A549 (cell line): ENCODE measurements at regions not wholly inside any gene's neighbourhood (a gene's known extent, or its start where the extent isn't known, plus 50 kb on each side); places are given as distances from the start of the nearest gene placed in this dataset.

ENCODE experiments used
- ATAC-seq, 2 experiments: fragments of 200-7000 bp in 1 of 2; fragments of >200 bp in 1 of 2; cut with Nextera tagmentation in 1 of 2; cut with Tn5 transposase in 1 of 2; 3 replicates each; pipeline versions ENCODE4 v1.8.0 to v1.9.1; 2018 to 2020; ENCODE audit warnings: mild to moderate bottlenecking in 1 of 2, moderate library complexity in 1 of 2
- CTCF ChIA-PET: fragments of 300-600 bp; sonication (Branson Sonifier 250); formaldehyde crosslinking; extraction: SDS; loops from one replicate; lab custom pipeline; 2021; ENCODE audit warnings: antibody characterized with exemption, inconsistent platforms; lab: Yijun Ruan, JAX
- POLR2A ChIA-PET: fragments of 350-600 bp; formaldehyde crosslinking; extraction: SDS; loops from one replicate; lab custom pipeline; 2021; ENCODE audit warnings: antibody characterized with exemption, inconsistent platforms; lab: Yijun Ruan, JAX
- DNase-seq, 2 experiments: peaks; one replicate each; pipeline versions ENCODE4 v3.0.0 to v3.0.0-alpha.2; 2011 to 2016; ENCODE audit warnings: low read depth in 1 of 2, low spot score in 1 of 2
- FAIRE-seq: peaks from 2 replicates; lab custom pipeline; 2011; peaks lifted over from hg19 to GRCh38; lab: Jason Lieb, UNC
- H3K27ac ChIP-seq, 2 experiments: fragments of >200 bp; sonication (Bioruptor Twin); formaldehyde crosslinking; 3 replicates each; pipeline ENCODE4 v1.5.1; 2016 to 2017
- H3K4me1 ChIP-seq: fragments of >200 bp; sonication (Bioruptor Twin); formaldehyde crosslinking; 3 replicates; pipeline ENCODE4 v1.6.1; 2016
- H3K4me2 ChIP-seq: fragments of >200 bp; sonication (Bioruptor Twin); formaldehyde crosslinking; 3 replicates; pipeline ENCODE4 v1.6.1; 2016
- H3K4me3 ChIP-seq: fragments of >200 bp; sonication (Bioruptor Twin); formaldehyde crosslinking; 3 replicates; pipeline ENCODE4 v1.5.1; 2016
- H3K9me3 ChIP-seq: fragments of >200 bp; sonication (Bioruptor Twin); formaldehyde crosslinking; 3 replicates; pipeline ENCODE4 v1.6.1; 2016
- BHLHE40 ChIP-seq: IDR thresholded peaks from 2 replicates; pipeline ENCODE4 v1.6.1; 2012; ENCODE audit warnings: low read depth, low read length, inconsistent platforms
- CBX8 ChIP-seq: fragments of 200-600 bp; sonication (generic); IDR thresholded peaks from 2 replicates; pipeline ENCODE4 v1.6.1; 2016
- CHD2 ChIP-seq: fragments of 150-350 bp; IDR thresholded peaks from 2 replicates; pipeline ENCODE4 v1.6.1; 2014; ENCODE audit warnings: low read length; ENCODE audit not compliant: partially characterized antibody
- CHD4 ChIP-seq: fragments of 200-600 bp; sonication (generic); IDR thresholded peaks from 2 replicates; pipeline ENCODE4 v1.6.1; 2016; ENCODE audit warnings: antibody characterized with exemption, mild to moderate bottlenecking, borderline replicate concordance
- EHMT2 ChIP-seq: fragments of 200-600 bp; sonication (generic); IDR thresholded peaks from 2 replicates; pipeline ENCODE4 v1.6.1; 2016; ENCODE audit warnings: antibody characterized with exemption, low read depth, mild to moderate bottlenecking, moderate library complexity
- ESRRA ChIP-seq: fragments of 150-350 bp; IDR thresholded peaks from 2 replicates; pipeline ENCODE4 v1.6.1; 2014; ENCODE audit warnings: mild to moderate bottlenecking, low read length, borderline replicate concordance
- FOXS1 ChIP-seq: fragments of 250-450 bp; sonication (Bioruptor Pico); IDR thresholded peaks from 2 replicates; pipeline ENCODE4 v1.5.0; 2020; ENCODE audit warnings: mild to moderate bottlenecking, moderate library complexity
- GATA3 ChIP-seq: IDR thresholded peaks from 2 replicates; pipeline ENCODE4 v1.6.1; 2012; ENCODE audit warnings: borderline replicate concordance
- HOXA7 ChIP-seq: fragments of 250-450 bp; sonication (Bioruptor Pico); IDR thresholded peaks from 2 replicates; pipeline ENCODE4 v1.5.0; 2020; ENCODE audit warnings: mild to moderate bottlenecking, moderate library complexity
- HOXB13 ChIP-seq: fragments of 250-450 bp; sonication (Bioruptor Pico); IDR thresholded peaks from 2 replicates; pipeline ENCODE4 v1.5.0; 2020; ENCODE audit warnings: low read depth, mild to moderate bottlenecking, moderate library complexity
- JUNB ChIP-seq: fragments of >200 bp; sonication (Bioruptor Twin); formaldehyde crosslinking; IDR thresholded peaks from 2 replicates; pipeline ENCODE4 v1.6.1; 2016
- KDM1A ChIP-seq: fragments of 200-600 bp; sonication (generic); IDR thresholded peaks from 2 replicates; pipeline ENCODE4 v1.6.1; 2016; ENCODE audit warnings: low read depth, mild to moderate bottlenecking
- MAFK ChIP-seq: fragments of 450-650 bp; IDR thresholded peaks from 2 replicates; pipeline ENCODE4 v1.6.1; 2014; ENCODE audit not compliant: partially characterized antibody
- PHF8 ChIP-seq: fragments of 200-600 bp; sonication (generic); IDR thresholded peaks from 2 replicates; pipeline ENCODE4 v1.6.1; 2016; ENCODE audit warnings: low read depth, mild to moderate bottlenecking, antibody characterized with exemption, moderate library complexity, borderline replicate concordance
- RAD21 ChIP-seq, 2 experiments: fragments of >200 bp in 1 of 2; sonication (Bioruptor Twin) in 1 of 2; formaldehyde crosslinking in 1 of 2; IDR thresholded peaks in 1 of 2; conservative IDR thresholded peaks in 1 of 2; 2 replicates in 1 of 2; 3 replicates in 1 of 2; pipeline ENCODE4 v1.6.1; 2012 to 2018; ENCODE audit warnings: inconsistent platforms in 1 of 2
- RCOR1 ChIP-seq: fragments of 150-350 bp; IDR thresholded peaks from 2 replicates; pipeline ENCODE4 v1.6.1; 2014; ENCODE audit warnings: antibody characterized with exemption, low read length, low read depth
- RFX5 ChIP-seq: fragments of 450-650 bp; IDR thresholded peaks from 2 replicates; pipeline ENCODE4 v1.7.1; 2014; ENCODE audit warnings: antibody characterized with exemption, mild to moderate bottlenecking, moderate library complexity
- TFCP2L1 ChIP-seq: fragments of 250-450 bp; sonication (Bioruptor Pico); IDR thresholded peaks from 2 replicates; pipeline ENCODE4 v1.5.0; 2021; ENCODE audit warnings: mild to moderate bottlenecking
- ZC3H11A ChIP-seq: fragments of 450-650 bp; IDR thresholded peaks from 2 replicates; pipeline ENCODE4 v1.6.1; 2014; ENCODE audit warnings: antibody characterized with exemption, mild to moderate bottlenecking
- ZFP36 ChIP-seq: fragments of 450-650 bp; IDR thresholded peaks from 2 replicates; pipeline ENCODE4 v1.6.1; 2014; ENCODE audit warnings: borderline replicate concordance; ENCODE audit not compliant: partially characterized antibody
- ZSCAN20 ChIP-seq: fragments of 250-450 bp; sonication (Bioruptor Pico); IDR thresholded peaks from 2 replicates; pipeline ENCODE4 v1.8.0; 2022; ENCODE audit warnings: mild to moderate bottlenecking, moderate library complexity
- WGBS: methylation state at CpG from one replicate; pipeline ENCODE4 v1.1.6; 2017; ENCODE audit errors: missing lambda C conversion rate; 5-methylcytosine and 5-hydroxymethylcytosine counted together
- TF ChIP-seq, protein P1 (sequence below): fragments of 450-650 bp; IDR thresholded peaks from 2 replicates; pipeline ENCODE4 v1.6.1; 2014; ENCODE audit warnings: antibody characterized with exemption
- TF ChIP-seq, protein P2 (sequence below): IDR thresholded peaks from 2 replicates; pipeline ENCODE4 v1.6.1; 2012
- TF ChIP-seq, protein P3 (sequence below): IDR thresholded peaks from 2 replicates; pipeline ENCODE4 v1.6.1; 2012; ENCODE audit warnings: low read depth, borderline replicate concordance
- TF ChIP-seq, protein P4 (sequence below): fragments of >200 bp; sonication (Bioruptor Twin); formaldehyde crosslinking; IDR thresholded peaks from 3 replicates; pipeline ENCODE4 v1.5.1; 2016
- TF ChIP-seq, protein P5 (sequence below): fragments of 250-450 bp; sonication (Bioruptor Pico); IDR thresholded peaks from 2 replicates; pipeline ENCODE4 v1.5.0; 2021; ENCODE audit warnings: mild to moderate bottlenecking, moderate library complexity, borderline replicate concordance
- TF ChIP-seq, protein P6 (sequence below): IDR thresholded peaks from 2 replicates; pipeline ENCODE4 v1.6.1; 2012

DNA sequence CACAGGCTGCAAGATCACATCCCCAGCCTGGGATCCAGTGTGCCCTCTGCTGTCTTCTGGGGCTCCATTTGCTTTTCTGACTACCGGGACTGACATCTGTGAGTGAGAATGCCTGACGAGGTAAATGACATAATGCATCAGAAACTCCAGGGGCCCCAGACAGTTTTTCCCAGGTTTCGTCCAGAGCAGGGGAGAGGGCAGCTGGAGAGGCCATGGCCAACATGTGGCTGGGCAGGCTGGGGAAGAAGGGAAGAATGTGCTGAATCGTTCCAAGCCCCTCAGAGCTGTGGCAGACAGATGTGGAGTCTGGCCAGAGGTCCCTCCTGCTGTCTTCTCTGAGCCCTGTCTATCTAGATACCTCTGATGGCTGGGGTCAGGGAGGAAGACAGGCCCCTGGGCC, 163.9 kb downstream of the TRIM29 start:
- whole genome bisulfite sequencing, result 0% methylated on average over 1 of the region's 4 CpGs
- no peak overlapping the region for H3K27ac ChIP-seq
- TF ChIP-seq FOXS1 (CRISPR knock-in tag) (no peak), HOXA7 (CRISPR knock-in tag) (no peak), GATA3 (no peak), CHD4 (no peak), EHMT2 (no peak), ESRRA (no peak), TFCP2L1 (CRISPR knock-in tag) (no peak), MAFK (no peak), CBX8 (no peak)
- TF ChIP-seq, protein P1, sequence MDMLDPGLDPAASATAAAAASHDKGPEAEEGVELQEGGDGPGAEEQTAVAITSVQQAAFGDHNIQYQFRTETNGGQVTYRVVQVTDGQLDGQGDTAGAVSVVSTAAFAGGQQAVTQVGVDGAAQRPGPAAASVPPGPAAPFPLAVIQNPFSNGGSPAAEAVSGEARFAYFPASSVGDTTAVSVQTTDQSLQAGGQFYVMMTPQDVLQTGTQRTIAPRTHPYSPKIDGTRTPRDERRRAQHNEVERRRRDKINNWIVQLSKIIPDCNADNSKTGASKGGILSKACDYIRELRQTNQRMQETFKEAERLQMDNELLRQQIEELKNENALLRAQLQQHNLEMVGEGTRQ, result no peak
- TF ChIP-seq, protein P2, sequence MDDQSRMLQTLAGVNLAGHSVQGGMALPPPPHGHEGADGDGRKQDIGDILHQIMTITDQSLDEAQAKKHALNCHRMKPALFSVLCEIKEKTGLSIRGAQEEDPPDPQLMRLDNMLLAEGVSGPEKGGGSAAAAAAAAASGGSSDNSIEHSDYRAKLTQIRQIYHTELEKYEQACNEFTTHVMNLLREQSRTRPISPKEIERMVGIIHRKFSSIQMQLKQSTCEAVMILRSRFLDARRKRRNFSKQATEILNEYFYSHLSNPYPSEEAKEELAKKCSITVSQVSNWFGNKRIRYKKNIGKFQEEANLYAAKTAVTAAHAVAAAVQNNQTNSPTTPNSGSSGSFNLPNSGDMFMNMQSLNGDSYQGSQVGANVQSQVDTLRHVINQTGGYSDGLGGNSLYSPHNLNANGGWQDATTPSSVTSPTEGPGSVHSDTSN, result no peak
- TF ChIP-seq, all 56 proteins: peak for 0
- FAIRE-seq, result no peak
- ChIA-PET CTCF (no interaction called here), POLR2A (no interaction called here)
- Histone ChIP-seq H3K9me3 (no peaks in the 10 kb centered on the region), H3K4me2 (no peak overlapping the region), H3K4me3 (no peak overlapping the region), H3K4me1 (no peaks in the 10 kb centered on the region)
- ATAC-seq, result no peak
- no peak for DNase-seq

DNA sequence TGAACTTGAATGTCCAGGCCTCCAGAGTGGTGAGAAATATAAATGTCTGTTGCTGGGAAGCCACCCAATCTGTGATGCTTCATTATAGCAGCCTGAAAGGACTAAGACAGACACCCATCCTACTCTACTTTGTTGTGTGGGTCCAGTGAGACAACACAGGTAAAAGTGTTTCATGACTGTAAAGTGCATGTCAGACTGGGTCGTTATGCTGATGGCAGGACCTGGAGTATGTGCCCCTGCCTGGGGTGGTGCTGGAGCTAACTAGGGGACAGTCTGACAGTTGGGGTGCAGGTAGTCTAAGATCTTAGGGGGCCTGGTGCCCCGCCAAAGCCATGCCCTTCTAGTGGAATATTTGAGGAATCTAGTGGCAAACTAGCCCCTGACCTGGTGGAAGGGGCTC, 165.6 kb downstream of the TRIM29 start:
- Histone ChIP-seq H3K9me3 (no peaks in the 10 kb centered on the region), H3K4me3 (no peak overlapping the region), H3K4me1 (no peaks in the 10 kb centered on the region), H3K27ac (no peak overlapping the region), H3K4me2 (no peak overlapping the region)
- FAIRE-seq, result no peak
- no peak for DNase-seq
- TF ChIP-seq RFX5, result no peak
- TF ChIP-seq KDM1A, result no peak
- no peak for TF ChIP-seq MAFK
- TF ChIP-seq, protein P3, sequence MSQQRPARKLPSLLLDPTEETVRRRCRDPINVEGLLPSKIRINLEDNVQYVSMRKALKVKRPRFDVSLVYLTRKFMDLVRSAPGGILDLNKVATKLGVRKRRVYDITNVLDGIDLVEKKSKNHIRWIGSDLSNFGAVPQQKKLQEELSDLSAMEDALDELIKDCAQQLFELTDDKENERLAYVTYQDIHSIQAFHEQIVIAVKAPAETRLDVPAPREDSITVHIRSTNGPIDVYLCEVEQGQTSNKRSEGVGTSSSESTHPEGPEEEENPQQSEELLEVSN, result no peak
- no peak for TF ChIP-seq PHF8
- no peak for TF ChIP-seq HOXB13 (CRISPR knock-in tag)
- TF ChIP-seq ZFP36, result no peak
- TF ChIP-seq, protein P1, result no peak
- WGBS, result 0% methylated on average over 2 of the region's 2 CpGs
- no peak for ATAC-seq
- CTCF ChIA-PET, result no interaction called here
- POLR2A ChIA-PET, result no interaction called here

DNA sequence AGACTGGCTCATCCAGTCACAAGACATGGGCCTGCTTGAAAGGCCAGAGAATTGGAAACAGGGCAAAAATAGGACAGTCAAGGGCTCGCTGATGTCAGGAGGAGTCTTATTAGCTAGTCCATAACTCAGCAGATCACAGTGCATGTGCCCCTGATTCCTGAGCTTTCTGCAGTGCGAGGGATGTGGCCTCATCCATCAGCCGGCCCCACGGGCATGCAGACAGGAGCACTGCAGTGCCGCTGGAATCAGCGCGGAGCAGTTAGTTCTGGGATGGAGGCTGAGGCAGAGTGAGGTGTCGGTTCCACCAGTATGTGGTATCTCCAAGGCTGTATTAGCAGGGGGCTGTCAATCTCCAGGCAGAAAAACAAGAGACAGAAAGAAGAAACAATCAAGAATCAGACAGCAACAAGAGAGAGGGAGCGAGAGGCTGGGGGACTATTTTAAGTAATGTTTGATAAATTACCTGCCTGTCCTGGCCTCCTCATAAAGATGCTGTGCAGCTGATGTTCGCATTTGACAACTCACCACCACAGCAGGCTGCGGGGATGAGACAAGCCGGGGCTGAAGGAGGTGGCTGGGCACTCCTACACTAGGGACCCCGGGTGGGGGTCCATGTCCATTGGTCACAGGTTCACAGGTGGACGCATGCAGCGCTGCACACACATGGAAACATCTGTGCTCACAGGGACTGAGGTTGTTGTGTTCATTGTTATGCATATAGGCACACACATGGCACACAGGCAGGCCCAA, 167.2 kb downstream of the TRIM29 start:
- no peaks in the 10 kb centered on the region for H3K4me1 ChIP-seq
- TF ChIP-seq JUNB, result no peak
- TF ChIP-seq, protein P4, sequence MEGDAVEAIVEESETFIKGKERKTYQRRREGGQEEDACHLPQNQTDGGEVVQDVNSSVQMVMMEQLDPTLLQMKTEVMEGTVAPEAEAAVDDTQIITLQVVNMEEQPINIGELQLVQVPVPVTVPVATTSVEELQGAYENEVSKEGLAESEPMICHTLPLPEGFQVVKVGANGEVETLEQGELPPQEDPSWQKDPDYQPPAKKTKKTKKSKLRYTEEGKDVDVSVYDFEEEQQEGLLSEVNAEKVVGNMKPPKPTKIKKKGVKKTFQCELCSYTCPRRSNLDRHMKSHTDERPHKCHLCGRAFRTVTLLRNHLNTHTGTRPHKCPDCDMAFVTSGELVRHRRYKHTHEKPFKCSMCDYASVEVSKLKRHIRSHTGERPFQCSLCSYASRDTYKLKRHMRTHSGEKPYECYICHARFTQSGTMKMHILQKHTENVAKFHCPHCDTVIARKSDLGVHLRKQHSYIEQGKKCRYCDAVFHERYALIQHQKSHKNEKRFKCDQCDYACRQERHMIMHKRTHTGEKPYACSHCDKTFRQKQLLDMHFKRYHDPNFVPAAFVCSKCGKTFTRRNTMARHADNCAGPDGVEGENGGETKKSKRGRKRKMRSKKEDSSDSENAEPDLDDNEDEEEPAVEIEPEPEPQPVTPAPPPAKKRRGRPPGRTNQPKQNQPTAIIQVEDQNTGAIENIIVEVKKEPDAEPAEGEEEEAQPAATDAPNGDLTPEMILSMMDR, result no peak
- TF ChIP-seq TFCP2L1 (CRISPR knock-in tag), result no peak
- TF ChIP-seq, protein P5, sequence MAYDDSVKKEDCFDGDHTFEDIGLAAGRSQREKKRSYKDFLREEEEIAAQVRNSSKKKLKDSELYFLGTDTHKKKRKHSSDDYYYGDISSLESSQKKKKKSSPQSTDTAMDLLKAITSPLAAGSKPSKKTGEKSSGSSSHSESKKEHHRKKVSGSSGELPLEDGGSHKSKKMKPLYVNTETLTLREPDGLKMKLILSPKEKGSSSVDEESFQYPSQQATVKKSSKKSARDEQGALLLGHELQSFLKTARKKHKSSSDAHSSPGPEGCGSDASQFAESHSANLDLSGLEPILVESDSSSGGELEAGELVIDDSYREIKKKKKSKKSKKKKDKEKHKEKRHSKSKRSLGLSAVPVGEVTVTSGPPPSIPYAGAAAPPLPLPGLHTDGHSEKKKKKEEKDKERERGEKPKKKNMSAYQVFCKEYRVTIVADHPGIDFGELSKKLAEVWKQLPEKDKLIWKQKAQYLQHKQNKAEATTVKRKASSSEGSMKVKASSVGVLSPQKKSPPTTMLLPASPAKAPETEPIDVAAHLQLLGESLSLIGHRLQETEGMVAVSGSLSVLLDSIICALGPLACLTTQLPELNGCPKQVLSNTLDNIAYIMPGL, result no peak
- TF ChIP-seq ZSCAN20, result no peak
- no peak for TF ChIP-seq RFX5
- TF ChIP-seq CHD2, result no peak
- TF ChIP-seq RCOR1, result no peak
- no peak for TF ChIP-seq HOXA7 (CRISPR knock-in tag)
- TF ChIP-seq RAD21 (conservative IDR thresholded peaks at IDR 0.05 in 1 of 2, IDR thresholded peaks at IDR 0.05 in 1 of 2), result no peak
- no peak for TF ChIP-seq ZC3H11A
- TF ChIP-seq BHLHE40, result no peak
- TF ChIP-seq, protein P6, sequence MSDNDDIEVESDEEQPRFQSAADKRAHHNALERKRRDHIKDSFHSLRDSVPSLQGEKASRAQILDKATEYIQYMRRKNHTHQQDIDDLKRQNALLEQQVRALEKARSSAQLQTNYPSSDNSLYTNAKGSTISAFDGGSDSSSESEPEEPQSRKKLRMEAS, result no peak

More for the DNA sequence above, 167.2 kb downstream of the TRIM29 start:
- FAIRE-seq, result no peak
- H3K4me2 ChIP-seq, result no peak overlapping the region
- no peak overlapping the region for H3K27ac ChIP-seq
- no peak for ATAC-seq
- 20% methylated on average over 6 of the region's 15 CpGs for WGBS
- no peak overlapping the region for H3K4me3 ChIP-seq
- no peak for DNase-seq
- no peaks in the 10 kb centered on the region for H3K9me3 ChIP-seq
- ChIA-PET POLR2A (no interaction called here), CTCF (no interaction called here)
